NCI-H1417 (cell line): ENCODE measurements at regions not wholly inside any gene's neighbourhood (a gene's known extent, or its start where the extent isn't known, plus 50 kb on each side); places are given as distances from the start of the nearest gene placed in this dataset.

Experiments used
- DNase-seq, 3 experiments: peaks; one replicate each; lab custom pipeline; 2025; lab: John Stamatoyannopoulos, UW

GRCh38 chr20:1711826-1712601 is 54.4 kb upstream of the SIRPG start:
- DNase-seq = no peak

GRCh38 chr20:1711266-1711665 is 53.7 kb upstream of the SIRPG start:
- no peak for DNase-seq

- DNase-seq = no peak
Observed at GRCh38 chr20:1710484-1710883, 52.9 kb upstream of the SIRPG start.

- no peak for DNase-seq
Observed at GRCh38 chr20:1707588-1708449, 50.2 kb upstream of the SIRPG start.
